HEK293T (cell line): ENCODE measurements at regions not wholly inside any gene's neighbourhood (a gene's known extent, or its start where the extent isn't known, plus 50 kb on each side); places are given as distances from the start of the nearest gene placed in this dataset.

Experiments used
- CTCF ChIA-PET: fragments of 350-600 bp; formaldehyde crosslinking; extraction: SDS; loops from one replicate; lab custom pipeline; 2021; ENCODE audit warnings: antibody characterized with exemption, inconsistent platforms; lab: Yijun Ruan, JAX
- POLR2A ChIA-PET: fragments of 350-600 bp; formaldehyde crosslinking; extraction: SDS; loops from one replicate; lab custom pipeline; 2020; ENCODE audit warnings: antibody characterized with exemption, inconsistent platforms; lab: Yijun Ruan, JAX
- DNase-seq: peaks from one replicate; pipeline ENCODE4 v3.0.0; 2012; ENCODE audit warnings: mixed read lengths; ENCODE audit errors: extremely low spot score
- ARNT ChIP-seq: fragments of 450-650 bp; IDR thresholded peaks from 2 replicates; pipeline ENCODE4 v1.6.1; 2017; ENCODE audit warnings: mild to moderate bottlenecking
- BHLHE40 ChIP-seq: fragments of 450-650 bp; IDR thresholded peaks from 2 replicates; pipeline ENCODE4 v1.6.1; 2016; ENCODE audit warnings: mild to moderate bottlenecking, moderate library complexity, borderline replicate concordance
- CTBP1 ChIP-seq: fragments of 450-650 bp; IDR thresholded peaks from 2 replicates; pipeline ENCODE4 v1.6.1; 2016; ENCODE audit warnings: borderline replicate concordance
- ELF4 ChIP-seq: fragments of 450-650 bp; IDR thresholded peaks from 2 replicates; pipeline ENCODE4 v1.6.1; 2017; ENCODE audit warnings: antibody characterized with exemption
- FOXA1 ChIP-seq: fragments of 450-650 bp; IDR thresholded peaks from 2 replicates; pipeline ENCODE4 v1.6.1; 2016; ENCODE audit warnings: mild to moderate bottlenecking
- FOXK2 ChIP-seq: fragments of 450-650 bp; IDR thresholded peaks from 2 replicates; pipeline ENCODE4 v1.6.1; 2016; ENCODE audit warnings: mild to moderate bottlenecking
- FOXM1 ChIP-seq: fragments of 450-650 bp; IDR thresholded peaks from 2 replicates; pipeline ENCODE4 v1.6.1; 2017; ENCODE audit warnings: mild to moderate bottlenecking, borderline replicate concordance
- HDGF ChIP-seq: fragments of 450-650 bp; IDR thresholded peaks from 2 replicates; pipeline ENCODE4 v1.6.1; 2017; ENCODE audit warnings: antibody characterized with exemption, borderline replicate concordance
- L3MBTL2 ChIP-seq: fragments of 450-650 bp; conservative IDR thresholded peaks from 2 replicates; pipeline ENCODE4 v1.6.1; 2016; ENCODE audit warnings: mild to moderate bottlenecking
- LEF1 ChIP-seq: fragments of 450-650 bp; IDR thresholded peaks from 2 replicates; pipeline ENCODE4 v1.6.1; 2017; ENCODE audit warnings: mild to moderate bottlenecking, borderline replicate concordance
- NFRKB ChIP-seq: fragments of 450-650 bp; IDR thresholded peaks from 2 replicates; pipeline ENCODE4 v1.6.1; 2016; ENCODE audit warnings: mild to moderate bottlenecking, moderate library complexity
- SP1 ChIP-seq: fragments of 450-650 bp; IDR thresholded peaks from 2 replicates; pipeline ENCODE4 v1.6.1; 2017
- SUZ12 ChIP-seq: fragments of 450-650 bp; IDR thresholded peaks from 2 replicates; pipeline ENCODE4 v1.6.1; 2016; ENCODE audit warnings: mild to moderate bottlenecking
- TARDBP ChIP-seq: fragments of 450-650 bp; IDR thresholded peaks from 2 replicates; pipeline ENCODE4 v1.6.1; 2016
- ZNF384 ChIP-seq: fragments of 450-650 bp; IDR thresholded peaks from 2 replicates; pipeline ENCODE4 v1.6.1; 2016
- TF ChIP-seq, protein P1 (sequence below): fragments of 450-650 bp; IDR thresholded peaks from 2 replicates; pipeline ENCODE4 v1.6.1; 2016

DNA sequence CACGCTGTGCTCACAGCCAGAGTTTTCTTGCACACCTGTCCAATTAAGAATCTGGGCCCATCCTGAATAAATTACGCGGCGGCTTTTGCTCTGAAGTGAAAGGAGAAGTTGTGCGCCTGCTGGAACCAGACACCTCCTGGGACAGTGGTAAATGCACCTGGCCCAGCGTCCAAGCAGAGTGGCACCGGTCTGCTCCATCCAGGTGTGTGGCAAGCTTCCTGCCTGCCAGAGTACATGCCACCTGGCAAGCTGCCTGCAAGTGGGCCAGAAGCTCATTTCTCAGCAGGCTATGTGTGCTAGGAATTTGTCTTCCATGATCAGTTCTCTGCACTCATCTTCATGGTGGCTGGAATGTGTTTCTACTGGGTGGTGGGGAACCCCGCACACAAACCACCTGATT, 660.6 kb downstream of the ETS1 start:
- ChIA-PET CTCF (no interaction called here), POLR2A (no interaction called here)
- DNase-seq = no peak
- TF ChIP-seq ARNT = no peak
- no peak for TF ChIP-seq ELF4
- TF ChIP-seq LEF1 = no peak
- no peak for TF ChIP-seq FOXM1
- no peak for TF ChIP-seq L3MBTL2
- no peak for TF ChIP-seq ZNF384
- TF ChIP-seq, protein P1, sequence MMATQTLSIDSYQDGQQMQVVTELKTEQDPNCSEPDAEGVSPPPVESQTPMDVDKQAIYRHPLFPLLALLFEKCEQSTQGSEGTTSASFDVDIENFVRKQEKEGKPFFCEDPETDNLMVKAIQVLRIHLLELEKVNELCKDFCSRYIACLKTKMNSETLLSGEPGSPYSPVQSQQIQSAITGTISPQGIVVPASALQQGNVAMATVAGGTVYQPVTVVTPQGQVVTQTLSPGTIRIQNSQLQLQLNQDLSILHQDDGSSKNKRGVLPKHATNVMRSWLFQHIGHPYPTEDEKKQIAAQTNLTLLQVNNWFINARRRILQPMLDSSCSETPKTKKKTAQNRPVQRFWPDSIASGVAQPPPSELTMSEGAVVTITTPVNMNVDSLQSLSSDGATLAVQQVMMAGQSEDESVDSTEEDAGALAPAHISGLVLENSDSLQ = no peak
- TF ChIP-seq SUZ12 = no peak
- TF ChIP-seq HDGF = no peak
- TF ChIP-seq BHLHE40 = no peak
- no peak for TF ChIP-seq FOXA1
- no peak for TF ChIP-seq NFRKB
- TF ChIP-seq CTBP1 = no peak
- no peak for TF ChIP-seq TARDBP
- TF ChIP-seq SP1 = no peak
- TF ChIP-seq FOXK2 = no peak

DNA sequence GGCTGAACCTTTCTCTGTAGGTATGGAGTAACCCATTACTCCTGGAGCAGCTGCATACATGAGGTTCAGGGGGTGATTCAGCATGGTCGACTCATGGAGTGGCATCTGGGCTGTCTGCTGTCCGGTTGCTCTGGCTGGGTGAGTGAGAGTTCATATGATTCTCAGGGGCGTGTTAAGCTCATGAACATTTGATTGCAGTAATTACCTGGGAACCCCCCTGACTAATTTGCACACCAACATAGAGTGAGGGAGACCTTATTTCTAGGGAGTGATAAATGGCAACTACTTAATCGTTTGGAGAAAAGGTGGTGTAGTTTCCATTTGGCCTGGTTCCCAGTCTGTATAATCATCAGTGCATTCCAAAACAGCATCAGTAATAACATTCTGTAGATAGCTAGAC, 661.9 kb downstream of the ETS1 start:
- DNase-seq = no peak
- POLR2A ChIA-PET = no interaction called here
- CTCF ChIA-PET = no interaction called here
- no peak for TF ChIP-seq BHLHE40
- no peak for TF ChIP-seq SP1
- no peak for TF ChIP-seq FOXM1
- TF ChIP-seq CTBP1 = no peak
- no peak for TF ChIP-seq L3MBTL2

DNA sequence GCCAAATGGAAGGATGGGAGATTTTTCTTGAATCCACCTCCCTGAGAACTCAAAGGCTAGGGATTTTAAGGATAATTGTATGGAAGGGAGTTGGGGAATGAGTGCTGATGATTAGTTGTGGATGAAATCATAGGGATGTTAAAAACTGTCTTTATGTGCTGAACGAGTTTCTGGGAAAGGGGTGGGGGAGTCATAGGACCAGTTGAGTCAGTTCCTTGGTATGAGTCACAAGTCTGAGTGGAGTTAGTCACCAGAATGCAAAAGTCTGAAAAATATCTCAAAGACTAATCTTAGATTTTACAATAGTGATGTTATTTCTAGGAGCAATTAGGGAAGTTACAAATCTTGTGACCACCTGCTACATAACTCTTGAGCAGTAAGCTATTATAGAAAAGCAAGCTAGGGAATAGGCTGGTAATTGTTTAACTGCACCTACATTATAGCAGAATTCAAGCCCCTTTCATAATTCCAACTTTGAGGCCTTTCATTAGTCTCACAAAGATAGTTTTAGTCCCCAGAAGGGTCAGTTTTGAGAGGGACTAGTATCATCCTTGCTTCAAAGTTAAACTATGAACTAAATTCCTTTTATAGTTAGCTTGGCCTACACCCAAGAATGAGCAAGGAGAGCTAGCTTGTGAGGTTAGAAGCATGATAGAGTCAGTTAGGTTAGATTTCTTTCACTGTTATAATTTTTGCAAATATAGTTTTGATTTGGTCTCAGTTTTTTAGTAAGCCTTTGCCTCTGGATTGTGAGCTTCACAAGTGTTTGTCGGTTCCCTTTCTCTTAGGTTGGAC, 668.0 kb downstream of the ETS1 start:
- ChIA-PET POLR2A (no interaction called here), CTCF (no interaction called here)
- no peak for DNase-seq
- no peak for TF ChIP-seq HDGF

DNA sequence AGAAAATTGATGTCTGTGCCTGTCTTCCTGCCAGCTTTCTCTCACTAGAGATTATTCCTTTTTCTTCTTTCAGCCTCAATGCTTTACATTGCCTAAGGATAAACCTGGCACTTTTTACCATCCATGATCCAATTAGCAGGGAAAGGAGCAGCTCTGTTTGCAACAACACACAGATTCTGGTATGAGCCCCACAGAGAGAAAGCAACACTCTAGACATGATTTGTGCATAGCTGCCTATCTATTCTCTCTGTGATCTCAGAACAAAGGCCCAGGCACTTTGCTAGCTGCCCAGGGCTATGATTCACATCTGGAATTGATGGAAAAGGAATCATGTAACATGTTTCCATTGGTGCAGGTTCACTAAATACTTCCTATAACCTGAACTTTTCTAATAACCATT, 685.0 kb downstream of the ETS1 start:
- TF ChIP-seq FOXK2 (no peak), ELF4 (no peak), LEF1 (no peak), NFRKB (no peak), ARNT (no peak), L3MBTL2 (no peak), FOXA1 (no peak), SP1 (no peak), ZNF384 (no peak), HDGF (no peak), TARDBP (no peak), BHLHE40 (no peak), SUZ12 (no peak), CTBP1 (no peak)
- TF ChIP-seq, protein P1 = no peak
- DNase-seq = no peak
- ChIA-PET CTCF (no interaction called here), POLR2A (no interaction called here)

DNA sequence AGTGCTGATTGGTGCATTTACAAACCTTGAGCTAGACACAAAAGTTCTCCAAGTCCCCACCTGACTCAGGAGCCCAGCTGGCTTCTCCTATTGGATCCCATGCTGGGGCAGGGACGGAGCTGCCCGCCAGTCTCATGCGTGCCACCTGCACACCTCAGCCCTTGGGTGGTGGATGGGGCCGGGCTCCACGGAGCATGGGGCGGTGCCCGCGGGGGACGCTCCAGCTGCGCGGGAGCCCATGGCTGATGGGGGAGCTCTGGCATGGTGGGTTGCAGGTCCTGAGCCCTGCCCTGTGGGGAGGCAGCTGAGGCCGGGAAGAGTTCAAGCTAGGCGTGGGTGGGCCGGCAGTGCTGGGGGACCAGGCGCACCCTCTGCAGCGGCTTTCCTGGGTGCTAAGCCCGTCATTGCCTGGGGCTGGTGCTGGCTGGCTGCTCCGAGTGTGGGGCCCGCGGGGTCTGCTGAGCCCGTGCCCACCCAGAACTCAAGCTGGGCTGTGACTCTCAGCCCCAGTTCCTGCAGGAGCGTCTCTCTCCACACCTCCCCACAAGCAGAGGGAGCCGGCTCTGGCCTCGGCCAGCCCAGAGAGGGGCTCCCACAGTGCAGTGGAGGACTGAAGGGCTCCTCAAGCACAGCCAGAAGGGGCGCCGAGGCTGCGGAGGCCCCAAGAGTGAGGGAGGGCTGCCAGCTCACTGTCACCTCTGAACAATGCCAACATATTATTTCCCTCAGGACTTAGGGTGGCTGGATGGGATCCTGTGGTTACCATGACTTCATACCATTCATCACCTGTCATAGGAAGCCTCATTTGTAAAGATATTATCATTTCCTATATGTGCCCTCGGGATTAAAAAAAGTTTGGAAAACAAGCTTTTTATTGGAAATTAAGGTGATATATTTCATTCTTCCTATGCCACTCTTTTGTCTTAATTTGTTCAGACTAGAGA, 688.7 kb downstream of the ETS1 start:
- CTCF ChIA-PET = no interaction called here
- DNase-seq = no peak
- POLR2A ChIA-PET = no interaction called here
- TF ChIP-seq CTBP1 (no peak), LEF1 (no peak), L3MBTL2 (no peak), FOXA1 (no peak), SP1 (no peak), HDGF (no peak), ARNT (no peak), FOXM1 (no peak), ZNF384 (no peak), BHLHE40 (no peak), SUZ12 (no peak), FOXK2 (no peak), ELF4 (no peak), NFRKB (no peak), TARDBP (no peak)
- TF ChIP-seq, protein P1 = no peak

DNA sequence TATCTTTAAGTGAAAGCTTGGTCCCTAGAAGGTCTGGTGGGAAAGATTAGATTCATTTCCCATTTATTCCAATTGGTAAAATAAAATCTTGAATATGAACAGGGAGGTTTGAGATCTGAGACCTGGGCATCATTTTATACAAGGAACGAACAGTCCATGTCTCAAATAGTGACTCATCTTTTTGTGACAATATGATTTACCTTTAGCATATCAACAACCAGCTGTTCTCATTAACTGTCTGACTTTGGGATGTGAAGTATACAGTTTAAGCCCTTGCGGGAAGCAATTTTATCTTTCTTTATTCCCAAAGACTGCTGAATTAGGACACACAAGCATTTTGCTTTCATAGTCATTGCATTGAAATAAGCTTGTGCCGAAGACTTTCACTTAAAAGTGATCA, 691.6 kb downstream of the ETS1 start:
- POLR2A ChIA-PET = no interaction called here
- DNase-seq = no peak
- TF ChIP-seq SUZ12 = no peak
- no peak for TF ChIP-seq HDGF
- no peak for TF ChIP-seq FOXA1
- TF ChIP-seq, protein P1 = no peak
- TF ChIP-seq ELF4 = no peak
- TF ChIP-seq FOXM1 = no peak
- TF ChIP-seq SP1 = no peak
- no peak for TF ChIP-seq BHLHE40
- no peak for TF ChIP-seq CTBP1
- TF ChIP-seq L3MBTL2 = no peak
- TF ChIP-seq ARNT = no peak
- TF ChIP-seq LEF1 = no peak
- TF ChIP-seq NFRKB = no peak
- no peak for TF ChIP-seq ZNF384
- no peak for TF ChIP-seq TARDBP
- TF ChIP-seq FOXK2 = no peak
- CTCF ChIA-PET = no interaction called here
